Left colon (tissue), 2 donors: ENCODE measurements at regions not wholly inside any gene's neighbourhood (a gene's known extent, or its start where the extent isn't known, plus 50 kb on each side); places are given as distances from the start of the nearest gene placed in this dataset.
A peak's percentile ranks its signal among the peaks of the same experiment; 100 is the strongest.

Experiments used
- ATAC-seq: fragments of 200-7000 bp; cut with Tn5 transposase; one replicate; pipeline ENCODE4 v1.9.1; 2020; ENCODE audit warnings: mild to moderate bottlenecking, moderate library complexity
- DNase-seq, 2 donors: peaks; one replicate each; pipeline ENCODE4 v3.0.0-alpha.2; 2020
- intact Hi-C, 2 donors: fragments of 100-400 bp; cut with DNase I in 1 of 2; cut with micrococcal nuclease in 1 of 2; formaldehyde crosslinking; loops; one replicate each; pipeline versions ENCODE4 v1.11.2 to v1.14.0; 2022; cut with DNase I, micrococcal nuclease
- donor health status: DM: no; HTN: no; CAD: no.
- donor health status: DM: yes; HTN: yes; CAD: no.

- ATAC-seq (no peak), DNase-seq (no peak)
- intact Hi-C loops: no loop called here
Measured at GRCh38 chr17:56648321-56648720, 54.8 kb downstream of the NOG start.

- intact Hi-C loops: no loop called here
- ATAC-seq (no peak), DNase-seq (no peak)
Measured at GRCh38 chr17:56648806-56649205, 55.3 kb downstream of the NOG start.

GRCh38 chr17:56652628-56653027 lies 59.1 kb downstream of the NOG start:
- no peak for DNase-seq
- intact Hi-C loops: no loop called here
- ATAC-seq: no peak

DNA sequence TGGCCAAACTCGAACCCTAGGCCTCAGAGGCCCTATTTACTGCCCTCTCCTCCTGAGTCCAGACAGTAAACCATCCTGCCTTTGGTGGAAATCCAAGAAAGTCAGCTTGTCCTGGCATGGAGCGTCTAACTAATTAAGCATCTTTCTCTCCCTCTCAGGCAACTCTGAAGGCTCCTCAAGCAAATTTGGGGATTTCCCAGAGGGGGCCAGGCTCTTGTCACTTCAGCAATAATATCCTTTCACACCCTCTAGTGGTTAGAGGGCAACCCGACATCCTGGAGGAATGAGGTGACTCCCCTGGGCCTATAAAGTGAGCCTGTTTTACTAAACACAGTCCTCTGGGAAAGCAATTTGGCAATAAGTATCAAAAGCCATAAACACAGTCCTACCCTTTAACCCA lies 60.4 kb downstream of the NOG start:
- ATAC-seq (no peak), DNase-seq (peak in 1 of 2 donors; percentile 5)
- intact Hi-C loops: no loop called here

DNA sequence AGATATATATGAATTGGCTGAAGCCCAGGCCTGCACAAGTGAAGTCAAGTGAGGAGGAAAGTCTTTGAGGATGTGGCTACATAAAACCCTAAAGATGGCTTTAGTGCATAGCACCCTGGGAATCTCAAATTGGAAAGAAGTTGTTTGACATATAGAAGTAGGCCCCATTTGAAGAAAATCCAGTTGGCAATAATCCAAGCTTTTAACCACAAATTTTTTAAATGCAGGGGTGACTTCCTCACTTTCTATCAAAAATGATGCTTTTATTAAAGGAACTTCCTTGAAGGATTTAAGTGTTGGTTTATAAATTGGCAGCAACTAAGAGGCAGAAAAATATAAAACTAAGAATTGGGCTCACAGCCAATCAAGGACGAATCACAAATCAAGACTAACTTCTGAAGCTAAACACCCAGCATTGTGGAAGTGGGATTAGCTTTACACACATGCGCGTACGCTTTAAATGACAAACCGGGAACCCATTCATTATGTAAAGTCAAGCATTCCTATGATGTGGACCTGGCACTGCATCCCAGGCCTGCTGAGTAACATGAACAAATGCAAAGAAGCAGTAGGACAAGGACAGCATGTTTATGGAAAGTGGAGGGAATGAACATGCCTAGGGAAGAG lies 63.3 kb downstream of the NOG start:
- ATAC-seq: no peak
- intact Hi-C loops: no loop called here
- no peak for DNase-seq

- intact Hi-C loops: no loop called here
- no peak for ATAC-seq
- no peak for DNase-seq
Measured at GRCh38 chr17:56658648-56659047, 65.1 kb downstream of the NOG start.

DNA sequence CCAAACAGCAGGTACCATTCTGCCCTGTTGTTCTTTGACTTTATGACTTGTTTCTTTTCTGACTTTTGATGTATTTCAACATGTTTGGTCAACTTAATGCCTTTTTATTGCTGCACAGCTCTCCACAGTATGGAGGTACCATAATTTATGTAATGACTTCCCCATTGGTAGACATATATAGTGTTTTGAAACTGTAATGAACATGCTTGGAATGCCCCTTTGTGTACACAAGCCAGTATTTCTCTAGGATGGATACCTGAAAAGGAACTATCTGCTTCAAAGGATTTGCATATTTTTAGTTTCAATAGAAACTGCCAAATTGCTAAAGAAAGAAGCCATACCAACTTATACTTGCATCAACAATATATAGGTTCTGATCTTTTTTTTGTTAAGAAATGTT lies 66.1 kb downstream of the NOG start:
- DNase-seq: no peak
- no peak for ATAC-seq
- intact Hi-C loops: no loop called here

- ATAC-seq (no peak), DNase-seq (no peak)
- intact Hi-C loops: no loop called here
Measured at GRCh38 chr17:56661906-56662305, 68.4 kb downstream of the NOG start.

DNA sequence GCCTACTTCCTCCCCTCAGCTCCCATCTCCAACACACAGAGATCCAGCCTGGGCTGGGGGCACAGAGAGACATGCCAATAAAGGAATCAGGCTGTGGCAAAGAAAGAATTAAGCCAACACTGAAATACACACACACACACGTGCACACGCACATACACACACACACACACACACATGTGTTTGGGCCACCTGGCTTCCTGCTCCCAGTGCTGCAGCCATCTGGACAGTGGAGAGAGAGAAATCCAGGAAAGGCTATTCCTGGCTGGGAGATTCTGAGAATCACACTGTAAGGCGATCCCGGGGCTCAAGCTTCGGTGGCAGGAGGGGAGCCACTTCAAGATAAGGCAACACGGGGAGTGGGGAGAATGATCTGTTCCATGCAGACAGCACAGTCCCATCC lies 72.4 kb downstream of the NOG start:
- DNase-seq: no peak
- ATAC-seq: no peak
- intact Hi-C loops: no loop called here

GRCh38 chr17:56667925-56668458 lies 74.5 kb downstream of the NOG start:
- ATAC-seq (no peak), DNase-seq (no peak)
- intact Hi-C loops: no loop called here

DNA sequence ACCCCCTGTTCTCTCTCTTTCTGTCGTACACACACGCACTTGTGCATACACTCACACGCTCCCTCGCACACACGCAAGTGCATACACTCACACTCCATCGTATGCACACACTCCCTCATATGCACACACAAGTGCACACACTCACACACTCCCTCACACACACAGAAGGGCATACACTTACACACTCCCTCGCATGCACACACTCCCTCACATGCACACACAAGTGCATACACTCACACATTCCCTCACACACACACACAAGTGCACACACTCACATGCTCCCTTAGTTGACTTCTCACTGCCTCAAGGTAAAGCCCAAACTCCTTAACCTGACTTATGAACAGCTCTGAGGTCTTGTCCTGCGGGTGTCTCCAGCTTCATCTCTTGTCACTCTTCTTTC lies 78.7 kb downstream of the NOG start:
- intact Hi-C loops: no loop called here
- ATAC-seq: no peak
- no peak for DNase-seq

GRCh38 chr17:56674401-56674925 lies 81.0 kb downstream of the NOG start:
- intact Hi-C loops: no loop called here
- DNase-seq (no peak), ATAC-seq (no peak)

DNA sequence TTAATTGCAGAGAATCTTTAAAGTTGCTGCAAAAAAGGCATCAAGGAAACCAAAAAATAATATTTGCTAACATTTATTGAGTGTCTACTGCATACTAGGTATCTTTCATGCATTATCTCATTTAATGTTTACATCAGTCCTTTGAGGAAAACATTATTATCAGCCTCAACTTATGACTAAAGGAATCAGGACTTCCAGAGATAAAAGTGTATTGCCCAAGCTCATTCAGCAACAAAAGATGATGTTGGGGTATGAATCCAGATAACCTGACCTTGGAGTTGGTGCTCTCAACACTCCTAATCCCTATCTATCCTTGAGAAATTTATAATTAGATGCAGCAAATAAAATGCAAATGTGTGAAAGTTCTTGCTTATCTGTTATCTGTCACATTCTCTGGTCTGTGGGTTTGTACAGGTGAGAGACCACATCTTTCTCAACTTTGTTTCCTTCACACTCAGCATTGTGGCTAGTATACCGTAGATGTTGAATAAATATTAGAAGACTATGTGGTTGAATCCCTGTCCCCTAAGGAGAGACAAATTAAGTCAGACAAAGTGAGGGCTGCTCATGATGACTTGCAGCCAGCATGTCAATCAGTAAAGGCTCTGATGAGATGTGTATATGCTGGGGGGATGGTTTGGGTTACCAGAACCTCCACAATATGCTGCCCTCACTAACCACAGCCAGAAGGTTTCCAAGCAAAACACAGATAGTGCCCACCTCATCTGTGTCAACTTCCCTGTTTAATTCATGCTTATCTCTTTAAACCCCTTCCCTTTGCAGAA lies 82.6 kb downstream of the NOG start:
- DNase-seq (no peak), ATAC-seq (no peak)
- intact Hi-C loops: no loop called here

- no peak for ATAC-seq
- DNase-seq: no peak
- intact Hi-C loops: no loop called here
Measured at GRCh38 chr17:56676810-56677209, 83.3 kb downstream of the NOG start.

DNA sequence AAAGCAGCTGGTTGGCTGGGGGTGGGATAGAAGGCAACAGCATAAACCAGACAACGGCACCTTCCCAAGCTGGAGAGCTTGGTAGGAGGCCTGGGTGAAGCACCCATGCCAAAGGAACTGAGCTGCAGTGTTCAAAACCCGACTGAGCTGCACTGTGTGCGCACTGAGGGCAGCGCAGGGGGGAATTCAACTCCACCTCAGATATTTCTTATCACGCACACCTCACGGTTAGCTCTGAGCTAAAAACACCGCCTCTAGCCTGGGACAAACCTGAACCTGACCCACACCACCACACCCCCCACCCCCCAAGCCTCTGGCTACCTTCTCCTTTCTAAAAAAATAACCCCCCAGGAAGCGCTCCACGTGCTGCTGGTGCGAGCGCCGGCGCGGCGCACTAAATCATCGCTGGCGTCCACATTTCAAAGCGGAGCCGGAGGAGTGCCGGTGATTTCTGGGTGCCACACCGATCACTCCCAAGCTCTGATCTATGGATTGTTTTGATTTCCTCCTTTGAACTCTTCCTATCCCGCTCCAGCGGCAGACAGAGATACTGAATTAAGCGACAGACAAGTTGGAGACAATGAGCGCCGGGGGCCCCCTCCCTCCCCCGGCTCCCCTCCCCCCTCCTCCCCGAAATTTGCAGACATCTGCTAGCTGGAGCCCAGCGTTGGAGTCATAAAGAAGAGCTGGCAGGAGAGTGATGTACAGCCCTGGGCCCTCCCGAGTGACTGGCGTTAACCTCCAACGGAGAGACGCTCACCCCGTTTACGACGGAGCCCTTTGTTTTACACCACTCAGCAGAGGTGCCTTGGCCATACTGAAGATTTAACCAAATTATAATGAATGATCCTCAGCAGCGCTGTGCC lies 85.0 kb downstream of the NOG start:
- ATAC-seq (no peak), DNase-seq (no peak)
- intact Hi-C loops: no loop called here

DNA sequence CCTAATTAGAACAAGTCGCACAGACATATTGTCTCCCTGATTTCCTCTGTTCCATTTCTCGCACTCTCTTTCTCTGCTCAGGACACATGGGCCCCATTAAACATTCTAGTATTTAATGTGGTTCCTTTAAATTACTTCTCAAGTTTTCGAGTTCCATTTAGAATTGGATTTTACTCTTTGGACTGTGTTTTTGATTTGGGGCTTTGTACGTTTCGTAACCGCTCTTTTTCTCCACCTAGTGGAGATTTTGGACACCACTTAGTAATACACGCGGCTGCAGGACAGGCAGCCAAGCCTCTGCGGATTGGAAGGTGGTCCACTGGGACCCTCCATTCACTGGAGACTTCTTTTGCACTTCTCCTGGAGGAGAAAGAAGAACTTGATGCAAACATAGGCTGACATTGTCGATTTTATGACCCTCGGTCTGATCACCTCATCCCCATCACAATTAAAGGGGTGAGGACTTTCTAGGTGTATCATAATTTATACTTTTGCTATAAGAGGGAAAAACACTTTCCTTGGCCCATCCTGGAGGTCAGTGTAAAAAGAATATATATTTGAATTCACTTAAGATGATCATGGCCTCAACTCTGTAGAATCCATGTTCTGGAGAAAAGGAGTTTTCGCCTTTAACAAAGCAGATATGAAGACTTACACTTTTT lies 85.7 kb downstream of the NOG start:
- intact Hi-C loops: no loop called here
- DNase-seq: no peak
- ATAC-seq: no peak

DNA sequence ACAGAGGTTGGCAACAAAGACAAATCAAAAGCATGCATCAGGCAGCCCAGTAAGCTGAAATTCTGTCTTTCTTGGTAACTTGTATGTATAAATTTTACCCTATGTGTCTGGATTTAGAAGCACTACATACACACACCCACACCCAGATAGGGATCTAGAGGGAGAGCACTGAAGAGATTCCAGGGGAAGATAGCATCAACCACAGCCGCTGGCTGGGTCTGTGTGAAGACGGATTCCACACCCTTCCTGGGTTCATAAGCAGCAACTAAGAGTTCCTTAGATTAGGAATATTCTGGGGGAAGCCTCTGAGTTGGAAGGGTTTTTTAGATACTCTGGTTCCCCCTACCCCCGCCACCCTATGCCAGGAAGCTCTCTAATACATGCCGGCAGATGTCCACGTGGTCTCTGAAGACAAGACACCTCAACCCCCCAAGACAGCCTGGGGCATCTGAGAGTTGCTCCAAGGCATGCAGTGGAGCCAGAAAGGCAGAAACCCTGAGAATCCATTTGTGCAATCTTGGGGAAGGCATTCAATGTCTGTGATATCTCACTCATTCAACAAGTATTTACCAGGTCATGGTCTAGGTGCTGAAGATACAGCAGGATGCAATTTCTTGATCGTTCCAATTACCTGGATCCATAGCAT lies 86.4 kb downstream of the NOG start:
- DNase-seq (no peak), ATAC-seq (no peak)
- intact Hi-C loops: no loop called here

DNA sequence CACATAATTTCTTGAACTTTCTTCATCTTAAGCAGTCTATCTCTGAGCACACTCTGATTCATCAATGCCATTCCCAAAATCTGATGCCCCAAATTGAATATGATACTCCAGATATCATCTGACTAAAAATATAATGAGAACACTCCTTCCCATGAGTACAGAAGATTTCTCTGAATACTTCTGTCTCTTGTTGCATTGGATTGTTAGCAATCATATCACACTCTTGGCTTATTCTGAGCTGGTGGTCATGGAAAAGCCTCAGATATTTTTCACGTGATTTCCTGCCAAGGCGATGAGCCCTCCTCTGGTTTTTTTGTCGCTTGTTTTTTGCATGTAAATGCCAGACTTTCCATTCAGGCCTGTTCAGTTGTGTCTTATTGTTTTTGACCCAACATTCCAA lies 87.2 kb downstream of the NOG start:
- no peak for ATAC-seq
- no peak for DNase-seq
- intact Hi-C loops: no loop called here
